Activated T-helper 1 cell treated with anti-CD3 and anti-CD28 coated beads, Interleukin-12 subunit alpha, Interleukin-12 subunit beta, Interleukin-2, Interleukin-4 antibody, amounts not matched to agents 30 ng/mL and 10 ng/mL and 1 ng/mL, durations not matched to agents 14 hours and 24 hours and 36 hours (primary cell): ENCODE measurements at regions not wholly inside any gene's neighbourhood (a gene's known extent, or its start where the extent isn't known, plus 50 kb on each side); places are given as distances from the start of the nearest gene placed in this dataset.

Experiments
- DNase-seq: peaks from one replicate; pipeline ENCODE4 v3.0.0; 2021; ENCODE audit warnings: low spot score
- H3K27ac Mint-ChIP-seq: one replicate; pipeline ENCODE4 v1.8.0; 2021; ENCODE audit warnings: mild to moderate bottlenecking, mixed read lengths
- H3K27me3 Mint-ChIP-seq: one replicate; pipeline ENCODE4 v1.8.0; 2022; ENCODE audit warnings: mild to moderate bottlenecking, moderate library complexity, mixed read lengths; ENCODE audit not compliant: insufficient read depth
- H3K36me3 Mint-ChIP-seq: one replicate; pipeline ENCODE4 v1.8.0; 2021; ENCODE audit warnings: low read depth, mixed read lengths
- H3K4me1 Mint-ChIP-seq: one replicate; pipeline ENCODE4 v1.8.0; 2021; ENCODE audit warnings: low read depth, mixed read lengths
- H3K4me3 Mint-ChIP-seq: one replicate; pipeline ENCODE4 v1.8.0; 2021; ENCODE audit warnings: mild to moderate bottlenecking, moderate library complexity, mixed read lengths
- H3K9me3 Mint-ChIP-seq: one replicate; pipeline ENCODE4 v1.8.0; 2021; ENCODE audit warnings: mixed read lengths
- intact Hi-C: fragments of 100-400 bp; cut with micrococcal nuclease; formaldehyde crosslinking; loops from one replicate; pipeline ENCODE4 v1.15.1; 2024

GRCh38 chr13:72316716-72317115 is 410.7 kb downstream of the MZT1 start:
- no peaks in the 10 kb centered on the region for H3K4me1 Mint-ChIP-seq
- H3K4me3 Mint-ChIP-seq: no peak overlapping the region
- H3K27ac Mint-ChIP-seq: no peak overlapping the region
- no peaks in the 10 kb centered on the region for H3K9me3 Mint-ChIP-seq
- intact Hi-C loops: no loop called here
- no peak for DNase-seq
- H3K36me3 Mint-ChIP-seq: no peaks in the 10 kb centered on the region
- no peaks in the 10 kb centered on the region for H3K27me3 Mint-ChIP-seq

- no peaks in the 10 kb centered on the region for H3K9me3 Mint-ChIP-seq
- no peak overlapping the region for H3K4me3 Mint-ChIP-seq
These were observed 412.1 kb downstream of the MZT1 start for GRCh38 chr13:72315312-72315711.

GRCh38 chr13:72314210-72314609 is 413.2 kb downstream of the MZT1 start:
- Mint-ChIP-seq H3K27me3 (no peaks in the 10 kb centered on the region), H3K36me3 (no peaks in the 10 kb centered on the region), H3K9me3 (no peaks in the 10 kb centered on the region), H3K27ac (no peak overlapping the region), H3K4me3 (no peak overlapping the region), H3K4me1 (no peaks in the 10 kb centered on the region)
- no peak for DNase-seq
- intact Hi-C loops: no loop called here

More at GRCh38 chr13:72315312-72315711, 412.1 kb downstream of the MZT1 start:
- Mint-ChIP-seq H3K27me3 (no peaks in the 10 kb centered on the region), H3K36me3 (no peaks in the 10 kb centered on the region), H3K4me1 (no peaks in the 10 kb centered on the region), H3K27ac (no peak overlapping the region)
- intact Hi-C loops: no loop called here
- DNase-seq: no peak

- Mint-ChIP-seq H3K27me3 (no peaks in the 10 kb centered on the region), H3K4me1 (no peaks in the 10 kb centered on the region), H3K27ac (no peak overlapping the region), H3K36me3 (no peaks in the 10 kb centered on the region), H3K4me3 (no peak overlapping the region), H3K9me3 (no peaks in the 10 kb centered on the region)
- DNase-seq: no peak
- intact Hi-C loops: no loop called here
These were observed 413.9 kb downstream of the MZT1 start for GRCh38 chr13:72313546-72313945.

- Mint-ChIP-seq H3K9me3 (no peaks in the 10 kb centered on the region), H3K27ac (no peak overlapping the region), H3K4me1 (no peaks in the 10 kb centered on the region), H3K27me3 (no peaks in the 10 kb centered on the region), H3K36me3 (no peaks in the 10 kb centered on the region), H3K4me3 (no peak overlapping the region)
- intact Hi-C loops: no loop called here
- no peak for DNase-seq
These were observed 423.3 kb downstream of the MZT1 start for GRCh38 chr13:72303941-72304746.

GRCh38 chr13:72296246-72296645 is 429.2 kb upstream of the DACH1 start:
- Mint-ChIP-seq H3K27ac (no peak overlapping the region), H3K4me1 (no peaks in the 10 kb centered on the region), H3K4me3 (no peak overlapping the region), H3K27me3 (no peaks in the 10 kb centered on the region), H3K36me3 (no peaks in the 10 kb centered on the region), H3K9me3 (peaks cover 11% of the 10 kb centered on the region)
- intact Hi-C loops: no loop called here
- DNase-seq: no peak

GRCh38 chr13:72295153-72295552 is 428.1 kb upstream of the DACH1 start:
- intact Hi-C loops: no loop called here
- H3K27me3 Mint-ChIP-seq: no peaks in the 10 kb centered on the region
- H3K9me3 Mint-ChIP-seq: peaks cover 11% of the 10 kb centered on the region

GRCh38 chr13:72293206-72293605 is 426.2 kb upstream of the DACH1 start:
- no peak overlapping the region for H3K27ac Mint-ChIP-seq
- H3K27me3 Mint-ChIP-seq: no peaks in the 10 kb centered on the region
- DNase-seq: no peak
- no peaks in the 10 kb centered on the region for H3K4me1 Mint-ChIP-seq
- no peaks in the 10 kb centered on the region for H3K36me3 Mint-ChIP-seq
- intact Hi-C loops: no loop called here
- H3K9me3 Mint-ChIP-seq: peaks cover 11% of the 10 kb centered on the region
- no peak overlapping the region for H3K4me3 Mint-ChIP-seq

More at GRCh38 chr13:72295153-72295552, 428.1 kb upstream of the DACH1 start:
- DNase-seq: no peak
- no peak overlapping the region for H3K27ac Mint-ChIP-seq
- H3K36me3 Mint-ChIP-seq: no peaks in the 10 kb centered on the region
- no peaks in the 10 kb centered on the region for H3K4me1 Mint-ChIP-seq
- no peak overlapping the region for H3K4me3 Mint-ChIP-seq

- H3K27ac Mint-ChIP-seq: no peak overlapping the region
- H3K4me3 Mint-ChIP-seq: no peak overlapping the region
- H3K4me1 Mint-ChIP-seq: no peaks in the 10 kb centered on the region
- no peaks in the 10 kb centered on the region for H3K27me3 Mint-ChIP-seq
- DNase-seq: no peak
- H3K9me3 Mint-ChIP-seq: peaks cover 11% of the 10 kb centered on the region
- no peaks in the 10 kb centered on the region for H3K36me3 Mint-ChIP-seq
- intact Hi-C loops: no loop called here
These were observed 424.1 kb upstream of the DACH1 start for GRCh38 chr13:72290962-72291681.

GRCh38 chr13:72286421-72286820 is 419.4 kb upstream of the DACH1 start:
- no peak overlapping the region for H3K4me3 Mint-ChIP-seq
- H3K4me1 Mint-ChIP-seq: no peaks in the 10 kb centered on the region
- no peak overlapping the region for H3K27ac Mint-ChIP-seq
- DNase-seq: no peak
- H3K9me3 Mint-ChIP-seq: no peaks in the 10 kb centered on the region
- H3K27me3 Mint-ChIP-seq: no peaks in the 10 kb centered on the region
- intact Hi-C loops: no loop called here
- no peaks in the 10 kb centered on the region for H3K36me3 Mint-ChIP-seq

- intact Hi-C loops: no loop called here
- H3K36me3 Mint-ChIP-seq: no peaks in the 10 kb centered on the region
- H3K27ac Mint-ChIP-seq: no peak overlapping the region
- no peak overlapping the region for H3K4me3 Mint-ChIP-seq
- H3K27me3 Mint-ChIP-seq: no peaks in the 10 kb centered on the region
- no peaks in the 10 kb centered on the region for H3K9me3 Mint-ChIP-seq
- H3K4me1 Mint-ChIP-seq: no peaks in the 10 kb centered on the region
- DNase-seq: no peak
These were observed 417.8 kb upstream of the DACH1 start for GRCh38 chr13:72284791-72285190.

GRCh38 chr13:72261732-72262131 is 394.7 kb upstream of the DACH1 start:
- Mint-ChIP-seq H3K4me3 (no peak overlapping the region), H3K27me3 (no peaks in the 10 kb centered on the region), H3K27ac (no peak overlapping the region), H3K9me3 (peaks cover 4% of the 10 kb centered on the region), H3K4me1 (no peaks in the 10 kb centered on the region), H3K36me3 (no peaks in the 10 kb centered on the region)
- intact Hi-C loops: no loop called here
- DNase-seq: no peak

- Mint-ChIP-seq H3K27ac (no peak overlapping the region), H3K36me3 (no peaks in the 10 kb centered on the region), H3K4me3 (no peak overlapping the region), H3K9me3 (peaks cover 2% of the 10 kb centered on the region), H3K4me1 (no peaks in the 10 kb centered on the region), H3K27me3 (no peaks in the 10 kb centered on the region)
- intact Hi-C loops: no loop called here
- no peak for DNase-seq
These were observed 392.5 kb upstream of the DACH1 start for GRCh38 chr13:72259528-72259927.
